NCI-H526 (cell line): ENCODE measurements at regions not wholly inside any gene's neighbourhood (a gene's known extent, or its start where the extent isn't known, plus 50 kb on each side); places are given as distances from the start of the nearest gene placed in this dataset.
A peak's percentile ranks its signal among the peaks of the same experiment; 100 is the strongest.

Source experiments
- DNase-seq, 2 experiments: peaks; one replicate each; lab custom pipeline; 2025; lab: John Stamatoyannopoulos, UW

- DNase-seq, result no peak
Measured at GRCh38 chr1:101152633-101153032, 84.2 kb upstream of the S1PR1 start.

GRCh38 chr1:101151286-101151685 is 85.5 kb upstream of the S1PR1 start:
- DNase-seq, result no peak

GRCh38 chr1:101150670-101151069 is 86.1 kb upstream of the S1PR1 start:
- no peak for DNase-seq

GRCh38 chr1:101150266-101150665 is 86.6 kb upstream of the S1PR1 start:
- DNase-seq, result no peak

GRCh38 chr1:101148980-101149379 is 87.8 kb upstream of the S1PR1 start:
- DNase-seq, result no peak

- DNase-seq, result no peak
Measured at GRCh38 chr1:101147381-101147780, 89.4 kb upstream of the S1PR1 start.

GRCh38 chr1:101145449-101145820 is 91.4 kb upstream of the S1PR1 start:
- DNase-seq, result no peak

- no peak for DNase-seq
Measured at GRCh38 chr1:101144671-101145448, 92.0 kb upstream of the S1PR1 start.

- DNase-seq, result no peak
Measured at GRCh38 chr1:101142244-101142643, 94.6 kb upstream of the S1PR1 start.

- no peak for DNase-seq
Measured at GRCh38 chr1:101141376-101141775, 95.4 kb upstream of the S1PR1 start.

GRCh38 chr1:101139821-101140718 is 96.7 kb upstream of the S1PR1 start:
- no peak for DNase-seq

GRCh38 chr1:101139130-101139529 is 97.7 kb upstream of the S1PR1 start:
- no peak for DNase-seq

GRCh38 chr1:101137144-101138126 is 99.4 kb upstream of the S1PR1 start:
- DNase-seq, result peak; percentile 57 to 72

- DNase-seq, result peak in 1 of 2 experiments; percentile 17
Measured at GRCh38 chr1:101136739-101137138, 100.1 kb upstream of the S1PR1 start.

- DNase-seq, result no peak
Measured at GRCh38 chr1:101136271-101136670, 100.5 kb upstream of the S1PR1 start.

- DNase-seq, result no peak
Measured at GRCh38 chr1:101135526-101135925, 101.3 kb upstream of the S1PR1 start.

GRCh38 chr1:101131239-101131843 is 105.5 kb upstream of the S1PR1 start:
- DNase-seq, result no peak

GRCh38 chr1:101130673-101131072 is 105.1 kb upstream of the DPH5 start:
- DNase-seq, result no peak

- no peak for DNase-seq
Measured at GRCh38 chr1:101128846-101129245, 103.3 kb upstream of the DPH5 start.

- DNase-seq, result peak; percentile 81 to 87
Measured at GRCh38 chr1:101128211-101128727, 102.7 kb upstream of the DPH5 start.

- DNase-seq, result no peak
Measured at GRCh38 chr1:101124405-101124804, 98.8 kb upstream of the DPH5 start.
